Activated CD8-positive, alpha-beta T cell treated with anti-CD3 and anti-CD28 coated beads for 36 hours (primary cell): ENCODE measurements at regions not wholly inside any gene's neighbourhood (a gene's known extent, or its start where the extent isn't known, plus 50 kb on each side); places are given as distances from the start of the nearest gene placed in this dataset.

Source experiments
- ATAC-seq: fragments of 200-7000 bp; cut with Tn5 transposase; one replicate; pipeline ENCODE4 v1.10.0; 2021; ENCODE audit warnings: mild to moderate bottlenecking, moderate library complexity
- CTCF ChIA-PET: fragments of 350-600 bp; sonication (Branson Sonifier 250); formaldehyde crosslinking; loops from one replicate; lab custom pipeline; 2021; ENCODE audit warnings: antibody characterized with exemption; lab: Charles Lee
- POLR2A ChIA-PET: fragments of 350-600 bp; sonication (Branson Sonifier 250); formaldehyde crosslinking; loops from one replicate; lab custom pipeline; 2021; ENCODE audit warnings: antibody characterized with exemption; lab: Charles Lee
- DNase-seq: peaks from one replicate; pipeline ENCODE4 v3.0.0-alpha.2; 2020
- H3K27ac Mint-ChIP-seq: one replicate; pipeline ENCODE4 v1.8.0; 2021; ENCODE audit warnings: mild to moderate bottlenecking, mixed read lengths
- H3K27me3 Mint-ChIP-seq: one replicate; pipeline ENCODE4 v1.8.0; 2021; ENCODE audit warnings: mixed read lengths
- H3K36me3 Mint-ChIP-seq: one replicate; pipeline ENCODE4 v1.8.0; 2021; ENCODE audit warnings: low read depth, mixed read lengths
- H3K4me1 Mint-ChIP-seq: one replicate; pipeline ENCODE4 v1.8.0; 2021; ENCODE audit warnings: low read depth, mixed read lengths
- H3K4me3 Mint-ChIP-seq: one replicate; pipeline ENCODE4 v1.8.0; 2021; ENCODE audit warnings: mild to moderate bottlenecking, moderate library complexity, mixed read lengths
- H3K9me3 Mint-ChIP-seq: one replicate; pipeline ENCODE4 v1.8.0; 2021; ENCODE audit warnings: mixed read lengths
- CTCF ChIP-seq: fragments of 200-600 bp; IDR thresholded peaks from one replicate; pipeline ENCODE4 v1.8.0; 2022; ENCODE audit warnings: antibody characterized with exemption, mild to moderate bottlenecking
- intact Hi-C: fragments of 100-400 bp; cut with micrococcal nuclease; formaldehyde crosslinking; loops from one replicate; pipeline ENCODE4 v1.10.0; 2022

- intact Hi-C loops: no loop called here
- CTCF ChIA-PET: interaction anchor here (1.1 to 1.3 kb wide), 2 partner anchors 12 to 16 kb away, joined by 3 read pairs; no protein-coding TSS in a partner anchor
- peaks cover 30% of the 10 kb centered on the region for H3K4me1 Mint-ChIP-seq
- DNase-seq (no peak), ATAC-seq (peak; percentile 39)
- no peaks in the 10 kb centered on the region for H3K27me3 Mint-ChIP-seq
- peaks cover 25% of the 10 kb centered on the region for H3K9me3 Mint-ChIP-seq
- H3K4me3 Mint-ChIP-seq: no peak overlapping the region
- peaks cover 8% of the 10 kb centered on the region for H3K36me3 Mint-ChIP-seq
- POLR2A ChIA-PET: no interaction called here
- TF ChIP-seq CTCF: no peak
- no peak overlapping the region for H3K27ac Mint-ChIP-seq
These were observed 162.8 kb downstream of the ATP6V1G3 start for GRCh38 chr1:198377702-198378101.

- ATAC-seq (no peak), DNase-seq (no peak)
- intact Hi-C loops: no loop called here
- Mint-ChIP-seq H3K9me3 (peaks cover 30% of the 10 kb centered on the region), H3K4me3 (no peak overlapping the region), H3K4me1 (peaks cover 15% of the 10 kb centered on the region), H3K27me3 (no peaks in the 10 kb centered on the region), H3K27ac (no peak overlapping the region), H3K36me3 (peaks cover 11% of the 10 kb centered on the region)
- TF ChIP-seq CTCF: no peak
- ChIA-PET POLR2A (no interaction called here), CTCF (interaction anchor here (1.0 kb wide), 1 partner anchor 90 kb away, joined by 3 read pairs; no protein-coding TSS in a partner anchor)
These were observed 166.2 kb downstream of the ATP6V1G3 start for GRCh38 chr1:198374288-198374687.

- ChIA-PET POLR2A (no interaction called here), CTCF (interaction anchor here (1.0 kb wide), 1 partner anchor 91 kb away, joined by 3 read pairs; no protein-coding TSS in a partner anchor)
- no peak overlapping the region for H3K27ac Mint-ChIP-seq
- no peaks in the 10 kb centered on the region for H3K27me3 Mint-ChIP-seq
- DNase-seq (no peak), ATAC-seq (no peak)
- peaks cover 8% of the 10 kb centered on the region for H3K4me1 Mint-ChIP-seq
- peaks cover 36% of the 10 kb centered on the region for H3K9me3 Mint-ChIP-seq
- H3K4me3 Mint-ChIP-seq: no peak overlapping the region
- peaks cover 14% of the 10 kb centered on the region for H3K36me3 Mint-ChIP-seq
- TF ChIP-seq CTCF: no peak
- intact Hi-C loops: no loop called here
These were observed 167.1 kb downstream of the ATP6V1G3 start for GRCh38 chr1:198373376-198373775.
